IMR-90 (cell line): ENCODE measurements at regions not wholly inside any gene's neighbourhood (a gene's known extent, or its start where the extent isn't known, plus 50 kb on each side); places are given as distances from the start of the nearest gene placed in this dataset.

Experiments
- ATAC-seq: fragments of 200-7000 bp; cut with Tn5 transposase; 2 replicates; pipeline ENCODE4 v1.9.1; 2020; ENCODE audit warnings: low read depth, mild to moderate bottlenecking, moderate library complexity
- BruUV-seq: library from RNA; stranded (reverse); fragments of 400-500 nt; replicated peaks from 2 replicates; lab custom pipeline; 2021; lab: Mats Ljungman, UMichigan
- CTCF ChIA-PET: fragments of 300-600 bp; formaldehyde crosslinking; extraction: SDS; loops from one replicate; lab custom pipeline; 2021; ENCODE audit warnings: antibody characterized with exemption; lab: Yijun Ruan, JAX
- POLR2A ChIA-PET: fragments of 300-600 bp; sonication (Branson Sonifier 250); formaldehyde crosslinking; loops from one replicate; lab custom pipeline; 2022; ENCODE audit warnings: antibody characterized with exemption; ENCODE audit not compliant: unreplicated experiment; lab: Charles Lee
- DNase-seq: peaks from one replicate; pipeline ENCODE4 v3.0.0; 2013
- H2AFZ ChIP-seq: replicated peaks from 2 replicates; pipeline ENCODE3; 2013; ENCODE audit warnings: low read length, mild to moderate bottlenecking; ENCODE audit not compliant: poor library complexity
- H2AK5ac ChIP-seq: 2 replicates; pipeline ENCODE4 v1.6.1; 2013; ENCODE audit warnings: low read depth, low read length, inconsistent platforms
- H2AK9ac ChIP-seq: replicated peaks from 2 replicates; pipeline ENCODE3; 2013; ENCODE audit warnings: mild to moderate bottlenecking, low read depth, low read length, moderate library complexity; ENCODE audit not compliant: poor library complexity
- H2BK120ac ChIP-seq: 2 replicates; pipeline ENCODE4 v1.6.1; 2013; ENCODE audit warnings: low read depth, low read length, inconsistent platforms
- H2BK15ac ChIP-seq: 3 replicates; pipeline ENCODE4 v1.6.1; 2013; ENCODE audit warnings: low read depth, low read length, inconsistent platforms
- H2BK20ac ChIP-seq: 2 replicates; pipeline ENCODE4 v1.6.1; 2013; ENCODE audit warnings: low read depth, mild to moderate bottlenecking, inconsistent platforms, low read length, moderate library complexity
- H2BK5ac ChIP-seq: 2 replicates; pipeline ENCODE4 v1.6.1; 2013; ENCODE audit warnings: mild to moderate bottlenecking, low read depth, low read length, inconsistent platforms; ENCODE audit not compliant: poor library complexity, severe bottlenecking
- H3K14ac ChIP-seq: replicated peaks from 2 replicates; pipeline ENCODE4 v1.6.1; 2013; ENCODE audit warnings: low read depth, low read length, inconsistent platforms
- H3K18ac ChIP-seq: 2 replicates; pipeline ENCODE4 v1.6.1; 2013; ENCODE audit warnings: low read depth, low read length, control low read depth
- H3K23ac ChIP-seq: 2 replicates; pipeline ENCODE4 v1.6.1; 2013; ENCODE audit warnings: low read depth, low read length, inconsistent platforms
- H3K27ac ChIP-seq: 2 replicates; pipeline ENCODE4 v1.5.1; 2013; ENCODE audit warnings: mild to moderate bottlenecking, control low read depth, low read length; ENCODE audit not compliant: insufficient read depth
- H3K27me3 ChIP-seq: 2 replicates; pipeline ENCODE4 v1.6.1; 2013; ENCODE audit warnings: low read length; ENCODE audit not compliant: control insufficient read depth, insufficient read depth
- H3K36me3 ChIP-seq: 2 replicates; pipeline ENCODE4 v1.6.1; 2013; ENCODE audit warnings: low read length, mixed read lengths; ENCODE audit not compliant: control insufficient read depth, insufficient read depth
- H3K4ac ChIP-seq: 2 replicates; pipeline ENCODE4 v1.6.1; 2013; ENCODE audit warnings: low read depth, low read length, inconsistent platforms
- H3K4me1 ChIP-seq: 2 replicates; pipeline ENCODE4 v1.6.1; 2013; ENCODE audit warnings: low read length, mixed read lengths; ENCODE audit not compliant: control insufficient read depth, insufficient read depth
- H3K4me2 ChIP-seq: 2 replicates; pipeline ENCODE4 v1.6.1; 2013; ENCODE audit warnings: low read depth, mild to moderate bottlenecking, control low read depth, low read length, moderate library complexity
- H3K4me3 ChIP-seq: 2 replicates; pipeline ENCODE4 v1.5.1; 2013; ENCODE audit warnings: low read depth, mild to moderate bottlenecking, control low read depth, low read length, moderate library complexity; ENCODE audit not compliant: insufficient read depth
- H3K56ac ChIP-seq: 2 replicates; pipeline ENCODE4 v1.6.1; 2013; ENCODE audit warnings: low read length, inconsistent platforms; ENCODE audit not compliant: insufficient read depth; ENCODE audit errors: extremely low read depth
- H3K79me1 ChIP-seq, 2 experiments: 2 replicates each; pipeline ENCODE4 v1.6.1; 2013; ENCODE audit warnings: low read length in 2 of 2, inconsistent platforms in 1 of 2, low read depth in 1 of 2
- H3K9ac ChIP-seq: 2 replicates; pipeline ENCODE4 v1.6.1; 2013; ENCODE audit warnings: low read depth, low read length, control low read depth
- H3K9me1 ChIP-seq: 2 replicates; pipeline ENCODE4 v1.6.1; 2013; ENCODE audit warnings: low read length, inconsistent platforms; ENCODE audit not compliant: insufficient read depth
- H3K9me3 ChIP-seq: 2 replicates; pipeline ENCODE4 v1.6.1; 2013; ENCODE audit warnings: low read length; ENCODE audit not compliant: control insufficient read depth, insufficient read depth
- H4K20me1 ChIP-seq: 2 replicates; pipeline ENCODE4 v1.6.1; 2013; ENCODE audit warnings: low read length, inconsistent platforms; ENCODE audit not compliant: insufficient read depth
- H4K5ac ChIP-seq: 2 replicates; pipeline ENCODE4 v1.6.1; 2013; ENCODE audit warnings: mild to moderate bottlenecking, low read depth, low read length, control low read depth
- H4K8ac ChIP-seq, 2 experiments: 2 replicates each; pipeline ENCODE4 v1.6.1; 2013; ENCODE audit warnings: low read depth in 2 of 2, low read length in 2 of 2, control low read depth in 1 of 2, inconsistent platforms in 1 of 2
- H4K91ac ChIP-seq: 2 replicates; pipeline ENCODE4 v1.6.1; 2013; ENCODE audit warnings: low read depth, low read length, inconsistent platforms; ENCODE audit not compliant: insufficient read depth
- FOS ChIP-seq: fragments of 150-350 bp; IDR thresholded peaks from 2 replicates; pipeline ENCODE4 v1.6.1; 2016; ENCODE audit warnings: low read depth, low read length
- dilution Hi-C: fragments of 300-500 bp; cut with HindIII; formaldehyde crosslinking; loops from one replicate; pipeline ENCODE4 v1.14.3; 2018; ENCODE audit warnings: low sequenced_read_pairs; ENCODE audit not compliant: unreplicated experiment
- in situ Hi-C: fragments of 300-500 bp; cut with MboI; formaldehyde crosslinking; loops from 3 replicates; pipeline ENCODE4 v1.14.3; 2019; ENCODE audit warnings: low sequenced_read_pairs, inconsistent platforms, mixed read lengths
- intact Hi-C: fragments of 100-400 bp; cut with micrococcal nuclease; formaldehyde crosslinking; loops from 2 replicates; pipeline ENCODE4 v1.10.0; 2022

DNA sequence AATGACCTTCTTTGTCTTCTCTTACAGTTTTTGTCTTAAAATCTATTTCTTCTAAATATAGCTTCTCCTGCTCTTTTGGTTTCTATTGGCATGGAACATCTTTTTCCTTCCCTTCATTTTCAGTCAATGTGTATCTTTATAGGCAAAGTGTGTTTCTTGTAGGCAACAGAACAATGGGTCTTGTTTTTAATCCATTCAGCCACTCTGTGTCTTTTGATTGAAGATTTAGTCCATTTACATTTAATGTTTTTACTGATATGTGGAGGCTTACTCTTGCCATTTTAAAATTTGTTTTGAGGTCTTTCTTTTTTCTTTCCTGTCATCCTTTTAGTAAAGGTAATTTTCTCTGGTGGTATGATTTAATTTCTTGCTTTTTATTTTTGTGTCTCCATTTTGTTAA lies 271.2 kb upstream of the ZP4 start:
- Histone ChIP-seq H2BK15ac (no peak overlapping the region), H2AFZ (no peak overlapping the region), H2AK5ac (no peak overlapping the region), H3K56ac (no peak overlapping the region), H3K4ac (no peak overlapping the region), H2BK120ac (no peak overlapping the region), H3K18ac (no peak overlapping the region), H3K14ac (no peak overlapping the region), H3K27ac (no peak overlapping the region), H3K9me1 (no peaks in the 10 kb centered on the region), H2BK5ac (no peak overlapping the region), H4K5ac (no peak overlapping the region), H3K4me2 (no peak overlapping the region), H2AK9ac (no peak overlapping the region), H3K27me3 (no peaks in the 10 kb centered on the region), H4K91ac (no peak overlapping the region), H2BK20ac (no peak overlapping the region), H3K79me1 (no peaks in the 10 kb centered on the region), H4K20me1 (no peaks in the 10 kb centered on the region), H3K36me3 (no peaks in the 10 kb centered on the region), H3K9ac (no peak overlapping the region), H3K9me3 (peaks cover 7% of the 10 kb centered on the region), H4K8ac (no peak overlapping the region), H3K4me3 (no peak overlapping the region), H3K23ac (no peak overlapping the region), H3K4me1 (no peaks in the 10 kb centered on the region)
- TF ChIP-seq FOS = no peak
- ATAC-seq (no peak), DNase-seq (no peak)
- CTCF ChIA-PET = no interaction called here
- dilution Hi-C loops = no loop called here
- BruUV-seq = no TSS peak
- in situ Hi-C loops = no loop called here
- POLR2A ChIA-PET = no interaction called here
- intact Hi-C loops = no loop called here
